ENCODE measurements at regions not wholly inside any gene's neighbourhood (a gene's known extent, or its start where the extent isn't known, plus 50 kb on each side); places are given as distances from the start of the nearest gene placed in this dataset.

DNA sequence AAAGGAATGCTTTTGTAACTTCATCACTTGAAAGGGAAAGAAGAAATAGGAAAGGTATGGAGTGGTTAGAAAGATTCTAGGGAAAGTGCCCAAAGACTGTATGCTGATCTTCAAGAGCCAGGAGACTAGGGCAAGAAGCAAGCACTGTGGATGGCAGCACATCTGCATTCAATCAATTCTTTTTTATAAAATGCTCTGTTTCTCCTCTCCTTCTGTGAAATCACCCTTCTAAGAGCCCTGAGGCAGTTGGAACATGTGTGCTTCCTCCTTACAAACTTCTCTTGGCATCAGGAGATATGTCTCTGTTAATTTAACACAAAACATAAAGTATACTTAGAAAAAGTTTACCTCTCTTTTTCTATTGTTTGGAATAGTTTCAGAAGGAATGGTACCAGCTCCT is 1162.2 kb upstream of the GJE1 start:
- intact Hi-C loops (cut with DNase I; ENCODE audit: low total_unique reads): no loop called here
- no peak for DNase-seq
- TF ChIP-seq, protein P1, sequence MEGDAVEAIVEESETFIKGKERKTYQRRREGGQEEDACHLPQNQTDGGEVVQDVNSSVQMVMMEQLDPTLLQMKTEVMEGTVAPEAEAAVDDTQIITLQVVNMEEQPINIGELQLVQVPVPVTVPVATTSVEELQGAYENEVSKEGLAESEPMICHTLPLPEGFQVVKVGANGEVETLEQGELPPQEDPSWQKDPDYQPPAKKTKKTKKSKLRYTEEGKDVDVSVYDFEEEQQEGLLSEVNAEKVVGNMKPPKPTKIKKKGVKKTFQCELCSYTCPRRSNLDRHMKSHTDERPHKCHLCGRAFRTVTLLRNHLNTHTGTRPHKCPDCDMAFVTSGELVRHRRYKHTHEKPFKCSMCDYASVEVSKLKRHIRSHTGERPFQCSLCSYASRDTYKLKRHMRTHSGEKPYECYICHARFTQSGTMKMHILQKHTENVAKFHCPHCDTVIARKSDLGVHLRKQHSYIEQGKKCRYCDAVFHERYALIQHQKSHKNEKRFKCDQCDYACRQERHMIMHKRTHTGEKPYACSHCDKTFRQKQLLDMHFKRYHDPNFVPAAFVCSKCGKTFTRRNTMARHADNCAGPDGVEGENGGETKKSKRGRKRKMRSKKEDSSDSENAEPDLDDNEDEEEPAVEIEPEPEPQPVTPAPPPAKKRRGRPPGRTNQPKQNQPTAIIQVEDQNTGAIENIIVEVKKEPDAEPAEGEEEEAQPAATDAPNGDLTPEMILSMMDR (IDR thresholded peaks at IDR 0.05): no peak
- no peak for TF ChIP-seq POLR2A (IDR thresholded peaks at IDR 0.05)

DNA sequence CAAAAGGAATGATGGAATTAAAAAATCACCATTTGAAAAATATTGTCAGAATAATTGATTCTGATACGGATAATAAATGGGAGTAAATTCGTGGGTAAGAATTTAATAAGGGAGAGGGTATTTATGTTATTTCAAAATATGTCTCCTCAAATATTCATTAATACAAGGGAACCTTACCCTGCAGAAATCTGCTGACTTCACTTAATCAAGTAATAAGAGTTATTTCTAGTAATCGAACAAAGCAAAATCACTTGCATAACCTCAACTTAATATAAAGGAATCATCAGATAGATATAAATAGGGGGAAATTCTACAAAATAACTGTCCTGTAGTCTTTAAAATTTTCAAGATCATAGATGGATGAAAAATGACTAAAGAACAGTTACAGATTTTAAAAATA is 1164.7 kb upstream of the GJE1 start:
- WGBS, 2 donors: 90 to 95% methylated on average over 3 of the region's 3 CpGs
- TF ChIP-seq POLR2A (IDR thresholded peaks at IDR 0.05): no peak
- TF ChIP-seq, protein P1 (IDR thresholded peaks at IDR 0.05): no peak
- no peak overlapping the region for H3K27ac ChIP-seq
- no peaks in the 10 kb centered on the region for H3K27me3 ChIP-seq
- intact Hi-C loops (cut with DNase I; ENCODE audit: low total_unique reads): no loop called here
- H3K4me3 ChIP-seq: no peak overlapping the region
- no peaks in the 10 kb centered on the region for H3K9me3 ChIP-seq
- H3K4me1 ChIP-seq: no peaks in the 10 kb centered on the region
- no peak for DNase-seq
- H3K36me3 ChIP-seq (ENCODE audit: low read depth, missing control alignments): no peaks in the 10 kb centered on the region

More for the DNA sequence above, 1162.2 kb upstream of the GJE1 start:
- H3K4me1 ChIP-seq: no peaks in the 10 kb centered on the region
- no peaks in the 10 kb centered on the region for H3K36me3 ChIP-seq (ENCODE audit: low read depth, missing control alignments)
- no peaks in the 10 kb centered on the region for H3K9me3 ChIP-seq
- H3K4me3 ChIP-seq: no peak overlapping the region
- H3K27me3 ChIP-seq: no peaks in the 10 kb centered on the region
- no peak overlapping the region for H3K27ac ChIP-seq

DNA sequence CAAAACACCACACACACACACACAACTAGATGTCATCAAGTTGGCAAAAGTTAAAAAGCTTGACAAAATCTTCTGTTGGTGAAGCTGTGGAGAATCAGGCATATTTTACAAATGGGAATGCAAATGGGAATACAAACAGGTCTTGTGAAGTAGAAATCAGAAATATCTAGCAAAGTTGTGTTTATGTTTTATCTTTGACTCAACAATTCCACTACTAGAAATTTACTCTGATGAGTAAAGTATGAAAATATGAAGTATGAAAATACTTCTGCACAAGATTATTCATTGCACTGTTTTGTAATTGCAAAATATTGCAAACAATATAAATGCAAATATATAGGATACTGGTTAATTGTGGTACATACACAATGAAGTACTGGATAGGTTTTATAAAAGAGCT is 1166.0 kb upstream of the GJE1 start:
- Histone ChIP-seq H3K36me3 (ENCODE audit: low read depth, missing control alignments) (no peaks in the 10 kb centered on the region), H3K27ac (no peak overlapping the region), H3K9me3 (no peaks in the 10 kb centered on the region), H3K4me1 (no peaks in the 10 kb centered on the region), H3K4me3 (no peak overlapping the region), H3K27me3 (no peaks in the 10 kb centered on the region)
- DNase-seq: no peak
- TF ChIP-seq, protein P1 (IDR thresholded peaks at IDR 0.05): no peak
- TF ChIP-seq POLR2A (IDR thresholded peaks at IDR 0.05): no peak
- intact Hi-C loops (cut with DNase I; ENCODE audit: low total_unique reads): no loop called here

DNA sequence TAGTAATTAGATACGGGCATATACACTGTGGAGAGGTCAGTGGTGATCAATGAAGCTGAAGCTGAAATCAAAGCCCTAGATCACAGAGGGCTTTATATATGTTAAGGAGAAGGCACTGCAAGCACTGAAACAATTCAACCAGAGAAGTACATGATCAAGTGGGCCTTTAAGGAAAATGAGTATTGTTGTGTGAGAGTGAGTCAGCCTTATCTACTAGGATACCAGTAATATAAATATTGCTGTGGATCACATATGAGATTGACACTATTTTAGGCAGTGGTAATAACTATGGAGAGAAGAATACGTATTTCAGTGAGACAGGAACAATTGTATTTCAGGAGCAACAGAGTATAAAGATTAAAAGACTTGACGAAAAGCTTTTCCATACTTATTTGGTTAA is 1172.2 kb upstream of the GJE1 start:
- Histone ChIP-seq H3K27me3 (no peaks in the 10 kb centered on the region), H3K36me3 (ENCODE audit: low read depth, missing control alignments) (no peaks in the 10 kb centered on the region), H3K9me3 (no peaks in the 10 kb centered on the region), H3K4me3 (no peak overlapping the region), H3K27ac (no peak overlapping the region), H3K4me1 (no peaks in the 10 kb centered on the region)
- intact Hi-C loops (cut with DNase I; ENCODE audit: low total_unique reads): no loop called here
- WGBS, 2 donors: 93 to 95% methylated on average over 3 of the region's 3 CpGs
- TF ChIP-seq POLR2A (IDR thresholded peaks at IDR 0.05): no peak
- TF ChIP-seq, protein P1 (IDR thresholded peaks at IDR 0.05): no peak
- no peak for DNase-seq

DNA sequence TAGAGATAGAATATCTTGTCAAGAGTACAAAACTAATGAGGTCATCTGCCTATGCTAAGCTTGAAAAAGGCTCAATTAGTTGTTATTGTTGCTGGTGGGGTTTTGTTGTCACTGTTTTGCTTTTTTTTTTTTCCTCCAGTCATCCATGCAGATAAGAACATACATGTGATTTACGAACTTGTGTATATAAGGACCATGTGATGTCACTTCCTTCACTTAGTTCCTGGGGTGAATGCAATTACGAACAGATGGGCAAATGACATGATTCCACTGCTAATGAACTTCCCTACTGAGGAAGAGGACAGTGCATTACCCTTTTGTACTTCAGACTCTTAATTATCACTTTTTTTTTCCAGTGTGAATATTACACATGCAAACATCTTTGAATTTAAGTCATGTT is 1175.3 kb upstream of the GJE1 start:
- no peak overlapping the region for H3K27ac ChIP-seq
- intact Hi-C loops (cut with DNase I; ENCODE audit: low total_unique reads): no loop called here
- H3K4me3 ChIP-seq: no peak overlapping the region
- no peak for TF ChIP-seq POLR2A (IDR thresholded peaks at IDR 0.05)
- TF ChIP-seq, protein P1 (IDR thresholded peaks at IDR 0.05): no peak
- no peaks in the 10 kb centered on the region for H3K36me3 ChIP-seq (ENCODE audit: low read depth, missing control alignments)
- 89% methylated on average over 2 of the region's 2 CpGs for WGBS, 2 donors
- H3K27me3 ChIP-seq: no peaks in the 10 kb centered on the region
- DNase-seq: no peak
- H3K9me3 ChIP-seq: no peaks in the 10 kb centered on the region
- H3K4me1 ChIP-seq: no peaks in the 10 kb centered on the region
